ENCODE measurements at regions not wholly inside any gene's neighbourhood (a gene's known extent, or its start where the extent isn't known, plus 50 kb on each side); places are given as distances from the start of the nearest gene placed in this dataset.

- no peaks in the 10 kb centered on the region for H3K36me3 ChIP-seq
- H3K4me1 ChIP-seq = no peaks in the 10 kb centered on the region
- H3K9ac ChIP-seq = no peak overlapping the region
- no peaks in the 10 kb centered on the region for H3K27me3 ChIP-seq
- H3K4me2 ChIP-seq = no peak overlapping the region
- H3K4me3 ChIP-seq = no peak overlapping the region
- TF ChIP-seq Cebpa-rat (IDR thresholded peaks at IDR 0.05) = no peak
- H3K27ac ChIP-seq = no peak overlapping the region
- no peaks in the 10 kb centered on the region for H3K9me3 ChIP-seq
- H4K20me1 ChIP-seq = no peaks in the 10 kb centered on the region
Measured at GRCh38 chr16:51697454-51697853, 546.4 kb upstream of the SALL1 start.

- Histone ChIP-seq H3K27me3 (no peaks in the 10 kb centered on the region), H3K9ac (no peak overlapping the region), H3K9me3 (peaks cover 2% of the 10 kb centered on the region), H3K4me3 (no peak overlapping the region), H4K20me1 (no peaks in the 10 kb centered on the region), H3K27ac (no peak overlapping the region), H3K4me2 (no peak overlapping the region), H3K36me3 (no peaks in the 10 kb centered on the region), H3K4me1 (no peaks in the 10 kb centered on the region)
- TF ChIP-seq Cebpa-rat (IDR thresholded peaks at IDR 0.05) = no peak
Measured at GRCh38 chr16:51696376-51696775, 545.3 kb upstream of the SALL1 start.

DNA sequence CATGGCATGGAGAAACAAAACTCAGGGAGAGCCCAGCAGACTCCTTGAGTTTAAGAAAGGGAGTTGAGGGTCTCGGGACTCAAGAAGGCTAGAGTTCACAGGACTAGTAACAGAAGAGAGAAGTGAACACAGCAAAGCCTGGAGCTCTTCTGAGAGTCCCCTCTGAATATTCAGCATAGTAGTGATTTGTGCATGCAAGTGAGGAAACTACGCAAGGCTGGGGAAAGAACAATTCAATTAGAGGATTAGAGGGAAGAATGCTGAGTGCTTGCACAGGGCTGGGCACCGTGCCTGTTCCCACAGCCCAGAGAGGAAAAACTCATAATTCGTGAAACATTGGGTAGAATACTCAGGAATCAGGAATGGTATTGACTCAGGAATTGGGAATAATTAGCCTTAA is 540.0 kb upstream of the SALL1 start:
- peaks cover 14% of the 10 kb centered on the region for H3K9me3 ChIP-seq
- H3K36me3 ChIP-seq = no peaks in the 10 kb centered on the region
- H3K27ac ChIP-seq = no peak overlapping the region
- no peak overlapping the region for H3K9ac ChIP-seq
- no peak overlapping the region for H3K4me2 ChIP-seq
- no peak overlapping the region for H3K4me3 ChIP-seq
- H3K4me1 ChIP-seq = no peaks in the 10 kb centered on the region
- H3K27me3 ChIP-seq = no peaks in the 10 kb centered on the region
- TF ChIP-seq Cebpa-rat (IDR thresholded peaks at IDR 0.05) = no peak
- H4K20me1 ChIP-seq = no peaks in the 10 kb centered on the region

DNA sequence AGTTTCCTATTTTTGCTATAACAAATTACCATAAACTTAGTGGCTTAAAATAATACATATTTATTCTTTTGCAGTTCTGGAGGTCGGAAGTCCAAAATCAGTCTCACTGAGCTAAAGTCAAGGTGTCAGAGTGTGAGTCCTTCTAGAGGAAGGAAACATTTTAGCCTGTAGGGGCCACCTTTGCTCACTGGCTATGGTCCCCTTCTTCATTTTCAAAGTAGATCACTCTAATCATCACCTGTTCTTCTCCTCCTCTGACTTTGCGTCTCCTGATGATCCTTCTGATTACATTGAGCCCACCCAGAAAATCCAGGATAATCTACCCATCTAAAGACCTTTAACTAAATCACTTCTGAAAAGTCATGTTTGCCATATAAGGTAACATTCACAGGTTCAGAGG is 534.4 kb upstream of the SALL1 start:
- H3K4me2 ChIP-seq = no peak overlapping the region
- H4K20me1 ChIP-seq = no peaks in the 10 kb centered on the region
- no peak overlapping the region for H3K27ac ChIP-seq
- H3K9me3 ChIP-seq = 0 out of 2 replicates have a peak, but pooled peaks cover 3% of the 10 kb centered on the region
- H3K9ac ChIP-seq = no peak overlapping the region
- H3K27me3 ChIP-seq = no peaks in the 10 kb centered on the region
- no peaks in the 10 kb centered on the region for H3K36me3 ChIP-seq
- H3K4me3 ChIP-seq = no peak overlapping the region
- TF ChIP-seq Cebpa-rat (IDR thresholded peaks at IDR 0.05) = no peak
- H3K4me1 ChIP-seq = no peaks in the 10 kb centered on the region

DNA sequence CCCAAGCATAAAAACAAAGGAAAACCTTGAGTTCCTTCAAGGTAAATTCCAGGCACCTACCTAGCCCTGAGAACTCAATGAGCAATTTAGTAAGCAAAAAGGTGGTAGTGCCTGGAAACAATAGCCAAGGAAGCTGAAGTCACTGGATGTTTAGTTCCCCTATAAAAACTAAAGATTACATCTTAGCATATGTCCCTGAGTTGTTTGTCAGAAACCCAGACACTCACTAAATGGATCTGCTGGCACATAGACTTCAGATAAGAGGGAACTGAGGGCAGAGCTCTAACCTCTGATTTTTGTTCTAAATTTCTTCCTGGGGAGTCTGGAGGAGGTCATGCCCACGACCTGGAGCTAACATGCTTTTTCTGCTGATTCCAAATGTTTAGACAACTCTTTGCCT is 532.8 kb upstream of the SALL1 start:
- Histone ChIP-seq H3K9ac (no peak overlapping the region), H3K4me3 (no peak overlapping the region), H3K27ac (no peak overlapping the region)

DNA sequence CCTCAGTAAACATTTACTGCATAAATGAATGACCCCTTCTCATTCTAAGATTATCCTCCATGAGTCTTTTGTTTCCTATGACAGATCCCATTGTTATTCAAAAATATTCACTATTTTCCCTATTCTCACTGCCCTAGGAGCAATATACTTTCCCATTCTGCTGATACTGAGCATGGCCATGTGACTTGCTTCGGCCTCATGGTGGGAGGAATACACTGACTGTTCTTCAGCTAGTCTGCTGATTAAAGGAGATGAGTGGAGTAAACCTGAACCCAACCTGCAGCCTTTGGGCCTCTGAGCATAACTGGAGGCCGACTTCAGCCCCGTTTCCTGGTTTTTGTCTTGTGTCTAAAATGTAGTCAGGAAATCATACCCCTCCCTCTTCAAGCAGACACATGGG is 531.8 kb upstream of the SALL1 start:
- Histone ChIP-seq H3K9me3 (no peaks in the 10 kb centered on the region), H3K4me3 (no peak overlapping the region), H4K20me1 (no peaks in the 10 kb centered on the region), H3K9ac (no peak overlapping the region), H3K27ac (no peak overlapping the region), H3K4me2 (no peak overlapping the region), H3K4me1 (no peaks in the 10 kb centered on the region), H3K27me3 (no peaks in the 10 kb centered on the region), H3K36me3 (no peaks in the 10 kb centered on the region)
- no peak for TF ChIP-seq Cebpa-rat (IDR thresholded peaks at IDR 0.05)

More for the DNA sequence above, 532.8 kb upstream of the SALL1 start:
- TF ChIP-seq Cebpa-rat (IDR thresholded peaks at IDR 0.05) = no peak
- no peaks in the 10 kb centered on the region for H3K27me3 ChIP-seq
- no peaks in the 10 kb centered on the region for H3K36me3 ChIP-seq
- H3K9me3 ChIP-seq = no peaks in the 10 kb centered on the region
- H3K4me2 ChIP-seq = no peak overlapping the region
- no peaks in the 10 kb centered on the region for H3K4me1 ChIP-seq
- no peaks in the 10 kb centered on the region for H4K20me1 ChIP-seq

DNA sequence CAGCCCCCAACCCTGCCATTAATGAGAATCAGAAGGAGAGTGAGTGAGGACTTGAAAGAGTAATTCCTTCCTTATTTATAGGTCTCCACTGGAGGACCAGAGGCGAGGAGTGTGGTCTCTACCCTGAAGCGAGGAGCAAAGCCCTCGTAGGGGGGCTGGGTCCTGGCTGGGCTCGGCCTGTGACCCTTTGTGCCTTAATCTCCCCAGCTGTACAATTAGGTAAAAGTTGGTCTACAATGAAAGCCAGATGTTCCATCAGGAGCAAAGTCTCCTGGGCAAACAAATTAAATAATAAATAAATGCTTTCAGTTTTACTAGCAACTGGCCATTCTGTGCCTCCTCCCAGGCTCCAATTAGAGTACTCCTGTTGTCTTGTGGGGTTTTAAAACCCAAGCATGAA is 523.5 kb upstream of the SALL1 start:
- Histone ChIP-seq H3K4me1 (no peaks in the 10 kb centered on the region), H3K4me3 (no peak overlapping the region), H3K4me2 (no peak overlapping the region), H3K27me3 (no peaks in the 10 kb centered on the region), H3K9me3 (no peaks in the 10 kb centered on the region), H4K20me1 (no peaks in the 10 kb centered on the region), H3K36me3 (no peaks in the 10 kb centered on the region), H3K27ac (no peak overlapping the region), H3K9ac (no peak overlapping the region)
- no peak for TF ChIP-seq Cebpa-rat (IDR thresholded peaks at IDR 0.05)

GRCh38 chr16:51670527-51670926 is 519.5 kb upstream of the SALL1 start:
- no peak for TF ChIP-seq Cebpa-rat (IDR thresholded peaks at IDR 0.05)
- H3K4me2 ChIP-seq = no peak overlapping the region
- H3K4me3 ChIP-seq = no peak overlapping the region
- H3K9ac ChIP-seq = no peak overlapping the region
- no peaks in the 10 kb centered on the region for H4K20me1 ChIP-seq
- H3K27me3 ChIP-seq = no peaks in the 10 kb centered on the region
- H3K4me1 ChIP-seq = no peaks in the 10 kb centered on the region
- no peaks in the 10 kb centered on the region for H3K9me3 ChIP-seq
- H3K27ac ChIP-seq = no peak overlapping the region
- no peaks in the 10 kb centered on the region for H3K36me3 ChIP-seq

- Histone ChIP-seq H3K27me3 (no peaks in the 10 kb centered on the region), H3K4me2 (no peak overlapping the region), H3K4me3 (no peak overlapping the region), H3K27ac (no peak overlapping the region), H3K9me3 (no peaks in the 10 kb centered on the region), H3K9ac (no peak overlapping the region), H3K4me1 (0 out of 2 replicates have a peak, but pooled peaks cover under 1% of the 10 kb centered on the region), H3K36me3 (no peaks in the 10 kb centered on the region), H4K20me1 (no peaks in the 10 kb centered on the region)
- TF ChIP-seq Cebpa-rat (IDR thresholded peaks at IDR 0.05) = no peak
Measured at GRCh38 chr16:51666821-51667220, 515.8 kb upstream of the SALL1 start.

DNA sequence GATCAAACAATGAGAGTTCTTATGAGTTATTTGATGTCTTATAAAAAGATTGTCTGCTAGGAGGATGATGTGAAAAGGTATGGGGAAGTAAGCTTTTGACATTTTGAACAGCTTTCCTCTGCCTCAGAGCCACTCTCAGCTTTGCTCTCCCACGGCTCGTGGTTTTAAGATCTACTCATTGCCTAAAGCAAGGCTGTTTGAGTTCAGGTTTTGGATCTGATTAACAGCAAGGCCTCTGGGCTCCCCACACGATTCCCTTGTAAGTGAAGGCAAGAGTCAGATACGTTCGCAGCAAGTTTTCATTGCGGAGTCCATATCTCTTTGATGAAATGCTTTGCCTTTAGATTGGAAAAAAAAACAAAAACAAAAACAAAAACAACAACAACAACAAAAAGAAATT is 515.0 kb upstream of the SALL1 start:
- Histone ChIP-seq H3K27ac (no peak overlapping the region), H3K9ac (no peak overlapping the region), H3K4me1 (peaks cover 8% of the 10 kb centered on the region; the same call in 1 of the 2 replicates), H4K20me1 (no peaks in the 10 kb centered on the region), H3K9me3 (no peaks in the 10 kb centered on the region), H3K27me3 (no peaks in the 10 kb centered on the region), H3K36me3 (no peaks in the 10 kb centered on the region), H3K4me2 (no peak overlapping the region), H3K4me3 (no peak overlapping the region)
- no peak for TF ChIP-seq Cebpa-rat (IDR thresholded peaks at IDR 0.05)

DNA sequence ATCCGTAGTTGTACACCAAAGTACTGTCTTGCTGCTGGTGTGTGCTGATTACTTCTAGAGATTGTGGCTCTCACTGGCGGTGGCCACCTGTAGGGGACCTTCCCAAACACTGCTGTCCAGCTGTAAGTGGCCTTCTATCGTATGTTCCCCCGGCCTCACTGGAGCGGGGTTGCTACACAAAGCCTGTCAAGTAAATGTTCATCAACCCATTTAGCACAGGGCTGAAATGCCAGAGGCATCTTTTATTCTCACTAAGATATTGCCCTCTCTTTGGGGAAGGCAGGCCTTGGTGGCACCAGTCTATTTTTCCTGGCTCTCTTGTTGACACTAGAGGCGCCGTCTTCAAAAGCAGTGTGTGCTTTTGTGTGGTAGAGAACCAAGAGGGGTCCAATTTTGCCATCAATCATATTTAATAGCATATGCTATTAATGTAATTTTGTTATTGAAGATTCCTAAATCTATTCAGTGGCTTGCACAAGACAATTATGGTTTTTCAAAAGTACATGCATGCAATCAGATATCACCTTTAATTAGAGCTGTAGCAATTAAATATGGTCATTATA is 514.4 kb upstream of the SALL1 start:
- no peak for TF ChIP-seq Cebpa-rat (IDR thresholded peaks at IDR 0.05)
- H3K27ac ChIP-seq = no peak overlapping the region
- no peaks in the 10 kb centered on the region for H3K36me3 ChIP-seq
- H3K27me3 ChIP-seq = no peaks in the 10 kb centered on the region
- H3K4me3 ChIP-seq = no peak overlapping the region
- H3K9ac ChIP-seq = no peak overlapping the region
- H3K4me1 ChIP-seq = peaks cover 10% of the 10 kb centered on the region; the same call in 1 of the 2 replicates
- no peaks in the 10 kb centered on the region for H3K9me3 ChIP-seq
- H4K20me1 ChIP-seq = no peaks in the 10 kb centered on the region
- no peak overlapping the region for H3K4me2 ChIP-seq
